ENCODE measurements at regions not wholly inside any gene's neighbourhood (a gene's known extent, or its start where the extent isn't known, plus 50 kb on each side); places are given as distances from the start of the nearest gene placed in this dataset.

- DNase-seq (ENCODE audit: low read depth in 2 of 2): no peak
Measured at GRCh38 chr1:219313961-219314360, 140.3 kb downstream of the LYPLAL1 start.

- DNase-seq (ENCODE audit: low read depth in 2 of 2): no peak
Measured at GRCh38 chr1:219312967-219313366, 139.3 kb downstream of the LYPLAL1 start.

- DNase-seq (ENCODE audit: low read depth in 2 of 2): no peak
Measured at GRCh38 chr1:219310181-219310728, 136.6 kb downstream of the LYPLAL1 start.

GRCh38 chr1:219308367-219308766 lies 134.7 kb downstream of the LYPLAL1 start:
- no peak for DNase-seq (ENCODE audit: low read depth in 2 of 2)

GRCh38 chr1:219304227-219305226 lies 130.8 kb downstream of the LYPLAL1 start:
- no peak for DNase-seq (ENCODE audit: low read depth in 2 of 2)

- DNase-seq (ENCODE audit: low read depth in 2 of 2): no peak
Measured at GRCh38 chr1:219302697-219303096, 129.0 kb downstream of the LYPLAL1 start.

GRCh38 chr1:219299420-219299819 lies 125.7 kb downstream of the LYPLAL1 start:
- DNase-seq (ENCODE audit: low read depth in 2 of 2): no peak

- DNase-seq (ENCODE audit: low read depth in 2 of 2): peak; percentile 46 to 50
Measured at GRCh38 chr1:219298571-219299148, 125.0 kb downstream of the LYPLAL1 start.

GRCh38 chr1:219296430-219297355 lies 123.0 kb downstream of the LYPLAL1 start:
- DNase-seq (ENCODE audit: low read depth in 2 of 2): no peak

GRCh38 chr1:219294251-219294650 lies 120.6 kb downstream of the LYPLAL1 start:
- DNase-seq (ENCODE audit: low read depth in 2 of 2): no peak

GRCh38 chr1:219293410-219293809 lies 119.7 kb downstream of the LYPLAL1 start:
- no peak for DNase-seq (ENCODE audit: low read depth in 2 of 2)

- no peak for DNase-seq (ENCODE audit: low read depth in 2 of 2)
Measured at GRCh38 chr1:219292999-219293398, 119.3 kb downstream of the LYPLAL1 start.

- no peak for DNase-seq (ENCODE audit: low read depth in 2 of 2)
Measured at GRCh38 chr1:219292341-219292740, 118.7 kb downstream of the LYPLAL1 start.

GRCh38 chr1:219289171-219289570 lies 115.5 kb downstream of the LYPLAL1 start:
- no peak for DNase-seq (ENCODE audit: low read depth in 2 of 2)

GRCh38 chr1:219283541-219283940 lies 109.9 kb downstream of the LYPLAL1 start:
- no peak for DNase-seq (ENCODE audit: low read depth in 2 of 2)

- DNase-seq (ENCODE audit: low read depth in 2 of 2): no peak
Measured at GRCh38 chr1:219281831-219282230, 108.2 kb downstream of the LYPLAL1 start.

GRCh38 chr1:219279017-219279770 lies 105.5 kb downstream of the LYPLAL1 start:
- DNase-seq (ENCODE audit: low read depth in 2 of 2): no peak

GRCh38 chr1:219278288-219278687 lies 104.6 kb downstream of the LYPLAL1 start:
- DNase-seq (ENCODE audit: low read depth in 2 of 2): no peak

- DNase-seq (ENCODE audit: low read depth in 2 of 2): no peak
Measured at GRCh38 chr1:219277304-219278105, 103.8 kb downstream of the LYPLAL1 start.
